Astrocyte (in vitro differentiated cells and primary cell): ENCODE measurements at regions not wholly inside any gene's neighbourhood (a gene's known extent, or its start where the extent isn't known, plus 50 kb on each side); places are given as distances from the start of the nearest gene placed in this dataset.
"Not testable (repeated sequence)": the region's sequence is repeated elsewhere in the genome, so short reads cannot be mapped to it uniquely, and the experiment has no call there.

Source experiments
- EZH2 ChIP-seq: IDR thresholded peaks from 2 replicates; pipeline ENCODE4 v1.6.1; 2012; ENCODE audit warnings: mild to moderate bottlenecking, low read length, inconsistent platforms; ENCODE audit not compliant: insufficient read depth
- TF ChIP-seq, protein P1 (sequence below): IDR thresholded peaks from 2 replicates; pipeline ENCODE4 v1.5.1; 2011; ENCODE audit warnings: low read depth, mild to moderate bottlenecking, inconsistent platforms, low read length, moderate library complexity; ENCODE audit not compliant: insufficient read depth

GRCh38 chrY:16341592-16341991 lies 1538.4 kb downstream of the CDY2B start:
- TF ChIP-seq, protein P1, sequence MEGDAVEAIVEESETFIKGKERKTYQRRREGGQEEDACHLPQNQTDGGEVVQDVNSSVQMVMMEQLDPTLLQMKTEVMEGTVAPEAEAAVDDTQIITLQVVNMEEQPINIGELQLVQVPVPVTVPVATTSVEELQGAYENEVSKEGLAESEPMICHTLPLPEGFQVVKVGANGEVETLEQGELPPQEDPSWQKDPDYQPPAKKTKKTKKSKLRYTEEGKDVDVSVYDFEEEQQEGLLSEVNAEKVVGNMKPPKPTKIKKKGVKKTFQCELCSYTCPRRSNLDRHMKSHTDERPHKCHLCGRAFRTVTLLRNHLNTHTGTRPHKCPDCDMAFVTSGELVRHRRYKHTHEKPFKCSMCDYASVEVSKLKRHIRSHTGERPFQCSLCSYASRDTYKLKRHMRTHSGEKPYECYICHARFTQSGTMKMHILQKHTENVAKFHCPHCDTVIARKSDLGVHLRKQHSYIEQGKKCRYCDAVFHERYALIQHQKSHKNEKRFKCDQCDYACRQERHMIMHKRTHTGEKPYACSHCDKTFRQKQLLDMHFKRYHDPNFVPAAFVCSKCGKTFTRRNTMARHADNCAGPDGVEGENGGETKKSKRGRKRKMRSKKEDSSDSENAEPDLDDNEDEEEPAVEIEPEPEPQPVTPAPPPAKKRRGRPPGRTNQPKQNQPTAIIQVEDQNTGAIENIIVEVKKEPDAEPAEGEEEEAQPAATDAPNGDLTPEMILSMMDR: not testable (repeated sequence)
- TF ChIP-seq EZH2: not testable (repeated sequence)
